T-helper 2 cell treated with Interferon-gamma antibody and Interleukin-4, amounts not matched to agents 5 μg/mL and 100 μg/mL, for 36 hours (primary cell): ENCODE measurements at regions not wholly inside any gene's neighbourhood (a gene's known extent, or its start where the extent isn't known, plus 50 kb on each side); places are given as distances from the start of the nearest gene placed in this dataset.
"Not testable (repeated sequence)": the region's sequence is repeated elsewhere in the genome, so short reads cannot be mapped to it uniquely, and the experiment has no call there.

Experiments used
- DNase-seq: peaks from one replicate; pipeline ENCODE4 v3.0.0; 2021; ENCODE audit warnings: low spot score
- H3K27ac Mint-ChIP-seq: one replicate; pipeline ENCODE4 v1.8.0; 2021; ENCODE audit warnings: mild to moderate bottlenecking, mixed read lengths
- H3K27me3 Mint-ChIP-seq: one replicate; pipeline ENCODE4 v1.8.0; 2021; ENCODE audit warnings: low read depth, mixed read lengths
- H3K36me3 Mint-ChIP-seq: one replicate; pipeline ENCODE4 v1.8.0; 2021; ENCODE audit warnings: low read depth, mixed read lengths
- H3K4me1 Mint-ChIP-seq: one replicate; pipeline ENCODE4 v1.8.0; 2021; ENCODE audit warnings: low read depth, mixed read lengths
- H3K4me3 Mint-ChIP-seq: one replicate; pipeline ENCODE4 v1.8.0; 2022; ENCODE audit warnings: mild to moderate bottlenecking, moderate library complexity, mixed read lengths
- H3K9me3 Mint-ChIP-seq: one replicate; pipeline ENCODE4 v1.8.0; 2021; ENCODE audit warnings: mixed read lengths

GRCh38 chr2:78125042-78125441 lies 602.9 kb upstream of the LRRTM4 start:
- H3K27me3 Mint-ChIP-seq, result no peaks in the 10 kb centered on the region
- no peak overlapping the region for H3K4me3 Mint-ChIP-seq
- DNase-seq, result no peak
- peaks cover 34% of the 10 kb centered on the region for H3K9me3 Mint-ChIP-seq
- no peaks in the 10 kb centered on the region for H3K36me3 Mint-ChIP-seq
- H3K27ac Mint-ChIP-seq, result no peak overlapping the region
- H3K4me1 Mint-ChIP-seq, result no peaks in the 10 kb centered on the region

GRCh38 chr2:78127424-78127823 lies 605.2 kb upstream of the LRRTM4 start:
- peaks cover 33% of the 10 kb centered on the region for H3K9me3 Mint-ChIP-seq
- no peaks in the 10 kb centered on the region for H3K36me3 Mint-ChIP-seq
- H3K4me1 Mint-ChIP-seq, result no peaks in the 10 kb centered on the region
- DNase-seq, result no peak
- no peaks in the 10 kb centered on the region for H3K27me3 Mint-ChIP-seq
- H3K27ac Mint-ChIP-seq, result no peak overlapping the region
- no peak overlapping the region for H3K4me3 Mint-ChIP-seq

DNA sequence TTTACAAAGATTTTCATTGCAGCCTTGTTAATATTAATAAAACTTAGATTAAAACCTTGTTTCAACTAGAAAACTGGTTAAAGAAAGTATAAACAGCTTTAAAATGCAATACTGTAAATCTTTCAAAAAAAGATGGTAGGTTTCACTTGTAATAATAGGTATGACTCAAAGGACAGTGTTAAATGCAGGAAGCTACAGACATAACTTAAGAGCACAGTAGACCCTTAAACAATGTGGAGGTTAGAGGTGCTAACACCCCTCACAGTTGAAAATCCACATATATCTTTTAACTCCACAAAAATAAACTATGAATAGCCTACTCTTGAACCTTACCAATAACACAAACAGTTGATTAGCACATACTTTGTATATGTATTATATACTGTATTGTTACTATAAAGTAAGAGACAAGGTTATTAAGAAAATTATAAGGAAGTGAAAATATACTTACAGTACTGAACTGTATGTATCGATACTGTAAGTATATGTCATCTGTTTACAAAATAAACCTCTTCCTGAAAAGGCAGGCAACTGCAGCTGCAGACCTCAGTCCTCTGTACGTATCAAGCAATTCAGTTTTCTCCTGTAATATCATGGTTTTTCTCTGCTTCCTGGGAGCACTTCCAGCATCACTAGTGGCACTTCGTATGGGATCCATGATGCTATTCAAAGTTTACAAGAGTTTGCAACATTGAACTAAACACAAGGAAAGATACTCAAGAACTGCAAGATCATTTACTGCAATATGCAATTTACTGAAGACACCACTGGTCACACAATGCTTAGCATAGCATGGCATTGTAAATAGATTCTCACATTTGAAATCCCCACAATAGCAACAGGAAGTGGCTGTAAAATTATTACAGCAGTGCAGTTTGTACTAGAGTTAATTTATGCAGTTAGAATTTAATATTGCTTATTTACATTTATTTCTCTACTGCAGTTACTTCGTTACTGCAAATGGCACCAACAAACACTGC lies 610.5 kb upstream of the LRRTM4 start:
- Mint-ChIP-seq H3K4me1 (no peaks in the 10 kb centered on the region), H3K9me3 (peaks cover 17% of the 10 kb centered on the region), H3K27me3 (no peaks in the 10 kb centered on the region), H3K4me3 (no peak overlapping the region), H3K27ac (no peak overlapping the region), H3K36me3 (no peaks in the 10 kb centered on the region)
- no peak for DNase-seq

DNA sequence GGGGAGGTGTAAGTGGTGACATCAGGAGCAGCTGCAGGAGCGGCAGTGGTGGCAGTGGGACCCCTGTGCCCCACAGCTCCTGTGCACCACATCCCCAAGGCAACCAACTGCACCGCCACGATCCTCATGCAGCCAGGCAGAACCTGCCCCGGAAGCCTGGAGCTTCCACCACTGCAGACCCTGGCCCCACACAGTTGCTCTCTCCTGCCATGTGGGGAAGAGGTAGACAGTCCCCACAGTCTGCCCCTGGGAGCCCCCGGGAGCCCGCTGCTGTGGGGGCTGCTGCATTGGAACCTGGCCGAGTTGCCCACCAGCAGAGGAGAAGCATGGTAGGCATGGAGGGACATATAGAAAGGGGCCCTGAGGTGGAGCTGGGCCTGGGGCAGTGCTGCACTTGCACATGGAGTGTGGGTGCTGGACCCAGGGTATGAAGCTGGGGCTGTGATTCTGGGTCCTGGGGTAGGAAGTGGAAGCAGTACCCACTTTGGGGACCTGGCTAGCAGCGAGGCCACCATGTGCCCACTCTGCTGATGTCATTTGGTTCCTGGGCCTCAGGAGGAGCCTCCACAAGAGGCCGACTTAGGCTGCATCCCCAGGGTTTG lies 623.3 kb upstream of the LRRTM4 start:
- no peaks in the 10 kb centered on the region for H3K4me1 Mint-ChIP-seq
- no peaks in the 10 kb centered on the region for H3K36me3 Mint-ChIP-seq
- H3K27ac Mint-ChIP-seq, result no peak overlapping the region
- DNase-seq, result no peak
- no peak overlapping the region for H3K4me3 Mint-ChIP-seq
- no peaks in the 10 kb centered on the region for H3K27me3 Mint-ChIP-seq
- peaks cover 17% of the 10 kb centered on the region for H3K9me3 Mint-ChIP-seq

DNA sequence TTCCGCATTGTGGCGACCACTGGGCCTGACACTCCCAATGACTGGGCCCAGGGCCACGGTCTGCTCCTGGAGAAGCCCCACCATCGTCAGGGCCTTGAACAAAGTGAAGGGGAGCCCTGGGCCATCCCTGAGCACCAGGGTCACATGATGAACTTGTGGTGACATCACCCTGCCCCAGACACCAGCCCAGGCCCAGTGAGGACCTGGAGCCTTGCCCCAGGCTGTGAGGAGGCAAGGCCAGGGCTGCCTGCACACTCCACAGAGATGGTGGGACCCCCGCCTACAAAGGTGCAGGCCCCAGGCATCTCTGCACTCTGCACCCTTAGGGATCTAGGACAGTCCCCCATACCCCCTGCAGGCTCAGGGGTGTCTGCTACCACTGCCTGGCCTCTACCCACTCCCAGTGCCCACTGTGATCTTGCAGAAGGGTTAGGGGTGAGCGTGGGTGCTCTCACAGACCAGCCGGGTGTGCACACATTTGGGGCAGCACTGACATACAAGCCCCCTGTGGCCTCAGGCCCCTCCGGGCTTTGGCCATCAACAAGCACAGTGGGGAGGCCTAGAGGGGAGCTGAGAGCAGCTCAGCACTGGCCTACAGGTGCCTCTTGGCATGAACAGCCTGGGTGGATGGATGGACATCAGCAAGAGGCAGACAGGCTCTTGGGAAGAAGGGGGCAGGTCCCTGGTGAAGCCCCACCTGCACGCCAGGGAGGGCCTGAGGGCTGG lies 624.0 kb upstream of the LRRTM4 start:
- peaks cover 17% of the 10 kb centered on the region for H3K9me3 Mint-ChIP-seq
- H3K36me3 Mint-ChIP-seq, result no peaks in the 10 kb centered on the region
- no peaks in the 10 kb centered on the region for H3K27me3 Mint-ChIP-seq
- no peak overlapping the region for H3K27ac Mint-ChIP-seq
- no peak for DNase-seq
- H3K4me1 Mint-ChIP-seq, result no peaks in the 10 kb centered on the region
- no peak overlapping the region for H3K4me3 Mint-ChIP-seq

DNA sequence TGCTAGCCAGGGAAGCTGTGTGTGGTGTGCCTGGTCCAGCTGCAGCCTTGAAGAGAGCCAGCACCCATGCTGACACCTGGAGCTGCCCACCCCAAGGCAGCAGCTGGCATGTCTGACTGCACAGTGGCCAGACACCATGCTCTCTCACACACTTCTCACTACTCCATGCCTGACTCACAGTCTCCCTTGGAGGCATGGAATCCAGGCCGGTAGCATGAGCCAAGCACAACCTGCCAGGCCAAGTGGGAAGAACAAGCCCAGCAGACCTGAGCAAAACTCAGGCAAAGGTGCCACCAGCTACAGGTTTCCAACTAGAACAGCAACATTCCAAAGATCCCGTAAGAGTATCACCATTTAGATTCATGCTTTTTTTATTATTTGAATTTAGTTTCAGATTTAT lies 625.3 kb upstream of the LRRTM4 start:
- no peaks in the 10 kb centered on the region for H3K4me1 Mint-ChIP-seq
- no peaks in the 10 kb centered on the region for H3K27me3 Mint-ChIP-seq
- DNase-seq, result no peak
- H3K36me3 Mint-ChIP-seq, result no peaks in the 10 kb centered on the region
- H3K27ac Mint-ChIP-seq, result no peak overlapping the region
- H3K9me3 Mint-ChIP-seq, result peaks cover 12% of the 10 kb centered on the region
- no peak overlapping the region for H3K4me3 Mint-ChIP-seq

GRCh38 chr2:78154586-78154985 lies 632.4 kb upstream of the LRRTM4 start:
- H3K4me3 Mint-ChIP-seq, result no peak overlapping the region
- DNase-seq, result no peak
- H3K4me1 Mint-ChIP-seq, result no peaks in the 10 kb centered on the region
- H3K27ac Mint-ChIP-seq, result no peak overlapping the region
- peaks cover 21% of the 10 kb centered on the region for H3K9me3 Mint-ChIP-seq
- no peaks in the 10 kb centered on the region for H3K27me3 Mint-ChIP-seq
- H3K36me3 Mint-ChIP-seq, result no peaks in the 10 kb centered on the region

DNA sequence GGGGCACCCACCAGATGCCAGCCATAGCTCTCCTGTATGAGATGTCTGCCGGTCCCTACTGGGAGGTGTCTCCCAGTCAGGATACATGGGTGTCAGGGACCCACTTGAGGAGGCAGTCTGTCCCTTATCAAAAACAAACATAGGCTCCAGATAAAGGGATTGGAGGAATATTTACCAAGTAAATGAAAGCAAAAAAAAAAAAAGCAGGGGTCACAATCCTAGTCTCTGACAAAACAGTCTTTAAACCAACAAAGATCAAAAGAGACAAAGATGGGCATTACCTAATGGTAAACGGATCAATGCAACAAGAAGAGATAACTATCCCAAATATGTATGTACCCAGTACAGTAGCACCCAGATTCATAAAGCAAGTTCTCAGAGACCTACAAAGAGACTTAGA lies 640.0 kb upstream of the LRRTM4 start:
- Mint-ChIP-seq H3K4me3 (no peak overlapping the region), H3K27ac (no peak overlapping the region), H3K4me1 (no peaks in the 10 kb centered on the region), H3K27me3 (no peaks in the 10 kb centered on the region), H3K36me3 (no peaks in the 10 kb centered on the region), H3K9me3 (peaks cover 53% of the 10 kb centered on the region)
- no peak for DNase-seq

- not testable (repeated sequence) for H3K4me3 Mint-ChIP-seq, H3K27me3 Mint-ChIP-seq, H3K36me3 Mint-ChIP-seq, H3K27ac Mint-ChIP-seq, DNase-seq, H3K4me1 Mint-ChIP-seq
- H3K9me3 Mint-ChIP-seq, result peaks cover 32% of the 10 kb centered on the region
Measured at GRCh38 chr2:78172157-78172556, 650.0 kb upstream of the LRRTM4 start.

GRCh38 chr2:78175645-78176044 lies 653.5 kb upstream of the LRRTM4 start:
- peaks cover 28% of the 10 kb centered on the region for H3K9me3 Mint-ChIP-seq
- no peak for DNase-seq
- no peak overlapping the region for H3K4me3 Mint-ChIP-seq
- no peaks in the 10 kb centered on the region for H3K4me1 Mint-ChIP-seq
- no peak overlapping the region for H3K27ac Mint-ChIP-seq
- H3K36me3 Mint-ChIP-seq, result no peaks in the 10 kb centered on the region
- no peaks in the 10 kb centered on the region for H3K27me3 Mint-ChIP-seq

DNA sequence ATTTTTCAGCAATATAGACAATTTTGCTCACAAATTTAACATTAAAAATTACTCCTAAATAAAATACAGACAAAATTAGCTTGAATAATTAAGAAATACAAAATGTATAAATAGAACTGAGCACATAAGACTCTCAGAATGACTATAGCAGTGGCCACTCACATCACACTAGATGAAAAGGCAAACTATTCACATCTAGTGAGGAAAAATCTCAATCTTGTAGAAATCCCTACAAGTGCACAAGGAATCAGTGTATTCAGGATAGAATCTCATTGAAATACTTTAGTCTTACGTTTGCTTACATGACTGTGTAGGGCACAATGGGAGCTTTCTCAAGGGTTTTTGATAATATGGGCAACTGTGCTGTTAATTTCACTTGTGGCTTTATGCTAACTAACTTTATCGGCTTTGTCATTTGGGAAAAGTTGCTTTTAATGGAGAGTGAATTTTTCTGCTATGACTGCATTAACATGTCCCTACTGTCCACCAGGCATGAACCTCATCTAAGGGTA lies 678.9 kb upstream of the LRRTM4 start:
- Mint-ChIP-seq H3K36me3 (no peaks in the 10 kb centered on the region), H3K27me3 (no peaks in the 10 kb centered on the region), H3K9me3 (peaks cover 31% of the 10 kb centered on the region), H3K27ac (no peak overlapping the region), H3K4me1 (no peaks in the 10 kb centered on the region), H3K4me3 (no peak overlapping the region)
- DNase-seq, result no peak

- no peak overlapping the region for H3K27ac Mint-ChIP-seq
- no peaks in the 10 kb centered on the region for H3K36me3 Mint-ChIP-seq
- peaks cover 36% of the 10 kb centered on the region for H3K9me3 Mint-ChIP-seq
- H3K27me3 Mint-ChIP-seq, result no peaks in the 10 kb centered on the region
- H3K4me1 Mint-ChIP-seq, result no peaks in the 10 kb centered on the region
- no peak for DNase-seq
- H3K4me3 Mint-ChIP-seq, result no peak overlapping the region
Measured at GRCh38 chr2:78202366-78202765, 680.2 kb upstream of the LRRTM4 start.

DNA sequence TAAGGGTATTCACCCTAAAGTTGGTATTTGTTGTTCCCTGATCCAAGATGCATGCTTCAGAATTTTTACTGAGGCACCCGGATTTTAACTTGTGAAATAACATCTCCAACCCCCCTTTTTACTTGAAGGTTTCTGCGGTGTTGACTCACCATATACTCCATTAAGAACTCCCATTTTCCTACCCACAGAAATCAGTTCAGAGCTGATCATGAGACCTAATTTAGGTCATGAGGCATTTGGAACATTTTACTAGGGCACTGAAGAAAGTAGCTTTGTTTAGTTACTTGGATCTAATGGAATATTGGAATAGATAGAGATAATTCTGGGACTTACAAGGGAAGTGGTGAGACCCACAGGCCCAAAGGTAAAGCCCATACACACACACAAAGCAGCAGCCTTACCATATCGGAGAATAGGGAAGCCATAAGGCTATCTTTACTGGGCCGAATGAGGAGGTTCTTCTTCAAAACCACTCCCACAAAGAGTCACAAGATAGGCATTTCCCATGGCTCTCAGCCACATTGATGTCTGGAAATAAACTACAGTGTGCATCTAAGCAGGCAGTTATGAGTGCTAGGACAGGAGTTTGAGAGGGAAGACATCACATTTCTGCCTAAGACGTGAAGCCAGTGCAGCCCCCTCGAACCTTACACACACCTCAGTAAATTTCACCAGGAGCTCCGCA lies 681.0 kb upstream of the LRRTM4 start:
- H3K4me3 Mint-ChIP-seq, result no peak overlapping the region
- H3K27me3 Mint-ChIP-seq, result no peaks in the 10 kb centered on the region
- no peak overlapping the region for H3K27ac Mint-ChIP-seq
- H3K9me3 Mint-ChIP-seq, result peaks cover 41% of the 10 kb centered on the region
- no peak for DNase-seq
- no peaks in the 10 kb centered on the region for H3K4me1 Mint-ChIP-seq
- H3K36me3 Mint-ChIP-seq, result no peaks in the 10 kb centered on the region
